PFSK-1 (cell line): ENCODE measurements at regions not wholly inside any gene's neighbourhood (a gene's known extent, or its start where the extent isn't known, plus 50 kb on each side); places are given as distances from the start of the nearest gene placed in this dataset.

Experiments
- FOXP2 ChIP-seq: optimal IDR thresholded peaks from 2 replicates; pipeline ENCODE3; 2011; ENCODE audit warnings: borderline replicate concordance, control low read depth, inconsistent platforms; ENCODE audit not compliant: insufficient read depth; ENCODE audit errors: extremely low read length, extremely low read depth
- POLR2AphosphoS5 ChIP-seq: IDR thresholded peaks from 2 replicates; pipeline ENCODE4 v1.6.1; 2012; ENCODE audit warnings: low read depth, mild to moderate bottlenecking, control low read depth, low read length, moderate library complexity
- SIN3A ChIP-seq: IDR thresholded peaks from 2 replicates; pipeline ENCODE4 v1.6.1; 2012; ENCODE audit warnings: mild to moderate bottlenecking, low read length, moderate library complexity, borderline replicate concordance; ENCODE audit not compliant: insufficient read depth
- TAF1 ChIP-seq: IDR thresholded peaks from 2 replicates; pipeline ENCODE4 v1.6.1; 2012; ENCODE audit warnings: low read length, control low read depth, borderline replicate concordance; ENCODE audit not compliant: insufficient read depth
- TF ChIP-seq, protein P1 (sequence below), 2 experiments: IDR thresholded peaks; 2 replicates each; pipeline versions ENCODE4 v1.6.1 to v1.8.0; 2011 to 2012; ENCODE audit warnings: low read depth in 2 of 2, low read length in 2 of 2, control low read depth in 1 of 2, inconsistent platforms in 1 of 2, mild to moderate bottlenecking in 1 of 2, moderate library complexity in 1 of 2; ENCODE audit not compliant: insufficient read depth in 1 of 2

DNA sequence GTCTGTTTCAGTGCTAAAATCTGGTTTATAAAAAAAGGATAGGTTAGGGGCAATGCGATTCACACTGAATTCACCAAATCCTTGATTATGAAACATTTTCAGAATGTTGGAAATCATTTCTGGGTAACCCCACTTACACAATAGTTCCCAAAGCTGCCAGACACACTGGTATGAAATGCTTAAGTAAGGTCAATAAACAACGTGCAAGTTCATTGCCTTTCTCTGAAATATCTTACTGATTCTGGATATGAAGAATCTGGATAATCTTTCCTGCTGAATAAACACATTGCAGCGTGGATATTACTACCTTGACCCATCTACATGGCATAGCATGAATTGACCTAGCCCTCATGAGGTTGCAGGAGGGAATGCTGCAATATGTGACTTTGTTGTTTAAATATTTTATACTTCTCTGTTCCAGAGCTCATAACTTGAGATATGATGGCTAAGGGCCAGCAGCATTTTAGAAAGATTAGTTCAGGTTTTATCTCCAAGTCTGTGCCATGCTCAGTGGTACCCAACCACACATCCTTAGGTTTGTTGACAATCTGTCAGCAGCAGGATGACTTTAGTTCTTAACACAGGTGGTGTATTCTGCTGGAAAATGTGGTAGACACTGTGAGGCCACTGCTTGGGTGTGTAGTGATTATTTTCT, 121.0 kb downstream of the NREP start:
- TF ChIP-seq TAF1 (no peak), SIN3A (no peak), POLR2AphosphoS5 (no peak), FOXP2 (no peak)
- TF ChIP-seq, protein P1, sequence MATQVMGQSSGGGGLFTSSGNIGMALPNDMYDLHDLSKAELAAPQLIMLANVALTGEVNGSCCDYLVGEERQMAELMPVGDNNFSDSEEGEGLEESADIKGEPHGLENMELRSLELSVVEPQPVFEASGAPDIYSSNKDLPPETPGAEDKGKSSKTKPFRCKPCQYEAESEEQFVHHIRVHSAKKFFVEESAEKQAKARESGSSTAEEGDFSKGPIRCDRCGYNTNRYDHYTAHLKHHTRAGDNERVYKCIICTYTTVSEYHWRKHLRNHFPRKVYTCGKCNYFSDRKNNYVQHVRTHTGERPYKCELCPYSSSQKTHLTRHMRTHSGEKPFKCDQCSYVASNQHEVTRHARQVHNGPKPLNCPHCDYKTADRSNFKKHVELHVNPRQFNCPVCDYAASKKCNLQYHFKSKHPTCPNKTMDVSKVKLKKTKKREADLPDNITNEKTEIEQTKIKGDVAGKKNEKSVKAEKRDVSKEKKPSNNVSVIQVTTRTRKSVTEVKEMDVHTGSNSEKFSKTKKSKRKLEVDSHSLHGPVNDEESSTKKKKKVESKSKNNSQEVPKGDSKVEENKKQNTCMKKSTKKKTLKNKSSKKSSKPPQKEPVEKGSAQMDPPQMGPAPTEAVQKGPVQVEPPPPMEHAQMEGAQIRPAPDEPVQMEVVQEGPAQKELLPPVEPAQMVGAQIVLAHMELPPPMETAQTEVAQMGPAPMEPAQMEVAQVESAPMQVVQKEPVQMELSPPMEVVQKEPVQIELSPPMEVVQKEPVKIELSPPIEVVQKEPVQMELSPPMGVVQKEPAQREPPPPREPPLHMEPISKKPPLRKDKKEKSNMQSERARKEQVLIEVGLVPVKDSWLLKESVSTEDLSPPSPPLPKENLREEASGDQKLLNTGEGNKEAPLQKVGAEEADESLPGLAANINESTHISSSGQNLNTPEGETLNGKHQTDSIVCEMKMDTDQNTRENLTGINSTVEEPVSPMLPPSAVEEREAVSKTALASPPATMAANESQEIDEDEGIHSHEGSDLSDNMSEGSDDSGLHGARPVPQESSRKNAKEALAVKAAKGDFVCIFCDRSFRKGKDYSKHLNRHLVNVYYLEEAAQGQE (IDR thresholded peaks at IDR 0.05; ENCODE audit: insufficient read depth in 1 of 2, low read depth in 2 of 2, low read length in 2 of 2), result no peak
